Kidney capillary endothelial cell (primary cell): ENCODE measurements at regions not wholly inside any gene's neighbourhood (a gene's known extent, or its start where the extent isn't known, plus 50 kb on each side); places are given as distances from the start of the nearest gene placed in this dataset.
"Not testable (repeated sequence)": the region's sequence is repeated elsewhere in the genome, so short reads cannot be mapped to it uniquely, and the experiment has no call there.

Experiments
- DNase-seq: peaks from one replicate; pipeline ENCODE4 v3.0.0-alpha.2; 2018; ENCODE audit warnings: low spot score

DNA sequence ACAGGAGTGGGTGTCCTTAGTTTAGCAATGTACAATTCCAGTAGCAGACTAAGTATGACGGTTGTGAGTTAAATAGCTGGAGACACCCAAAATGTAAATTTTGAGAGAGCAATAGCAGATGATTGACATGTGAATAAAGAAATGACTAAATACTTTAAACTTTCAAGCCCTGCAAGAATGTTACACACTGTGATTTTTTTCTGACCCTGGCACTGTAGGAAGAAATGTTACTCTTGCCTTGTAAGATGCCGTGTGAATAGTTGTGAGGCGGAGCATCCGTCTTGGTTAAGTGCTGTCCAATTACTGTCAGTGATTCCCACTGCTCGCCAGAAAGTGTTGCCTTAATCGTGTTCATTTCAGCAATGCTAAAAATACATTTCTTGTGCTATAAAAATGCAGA lies 1248.1 kb downstream of the RAPGEF2 start:
- DNase-seq: no peak

GRCh38 chr4:160352637-160353036 lies 1249.8 kb downstream of the RAPGEF2 start:
- DNase-seq: no peak

DNA sequence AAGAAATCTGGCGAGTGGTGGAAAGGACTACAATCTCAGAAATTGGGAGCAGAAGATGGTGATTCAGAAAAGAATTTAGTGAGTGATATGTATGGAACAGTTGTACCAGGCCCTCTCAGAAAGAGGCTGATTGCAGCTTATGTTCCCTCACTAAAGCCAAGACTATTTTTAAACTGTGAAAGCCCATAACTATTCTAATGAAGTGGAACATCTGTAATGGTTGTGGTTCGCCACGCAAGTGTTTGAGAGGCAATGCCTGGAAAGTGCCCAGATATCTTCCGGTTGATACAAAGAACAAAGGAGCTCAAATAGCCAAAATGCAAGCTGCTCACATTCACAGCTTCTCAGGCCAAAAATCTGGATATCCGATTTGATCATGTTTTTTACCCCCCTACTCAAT lies 1250.7 kb downstream of the RAPGEF2 start:
- DNase-seq: no peak

DNA sequence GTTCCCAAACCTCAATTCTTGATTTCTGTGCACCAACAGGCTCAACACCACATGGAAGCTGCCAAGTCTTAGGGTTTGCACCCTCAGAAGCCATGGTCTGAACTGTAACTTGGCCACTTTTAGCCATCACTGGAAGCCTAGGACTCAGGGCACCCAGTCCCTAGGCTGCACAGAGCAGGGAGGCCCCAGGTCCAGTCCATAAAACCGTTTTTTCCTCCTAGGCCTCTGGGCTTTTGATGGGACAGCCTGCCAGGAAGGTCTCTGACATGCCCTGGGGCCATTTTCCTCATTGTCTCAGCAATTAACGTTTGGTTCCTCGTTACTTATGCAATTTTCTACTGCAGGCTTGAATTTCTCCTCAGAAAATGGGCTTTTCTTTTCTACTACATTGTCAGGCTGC lies 1259.6 kb downstream of the RAPGEF2 start:
- DNase-seq: no peak

DNA sequence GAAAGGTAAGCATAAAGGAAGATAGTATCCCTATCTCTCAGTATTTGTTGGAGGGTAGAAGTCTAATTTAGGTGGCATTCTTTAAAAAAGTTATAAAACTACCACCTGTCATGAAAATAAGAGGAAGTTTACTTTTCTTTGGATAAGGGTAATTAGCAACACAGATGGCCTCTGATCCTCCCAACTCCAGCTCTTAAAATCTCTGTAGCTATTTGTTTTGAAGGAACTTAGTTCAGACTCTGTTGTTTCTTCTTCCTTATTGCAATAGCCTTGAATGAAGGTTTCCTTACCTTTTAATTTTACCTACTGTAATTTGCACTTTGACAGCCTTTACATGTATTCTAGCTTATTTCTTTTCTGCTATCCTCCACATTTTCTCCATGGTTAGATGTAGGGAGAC lies 1261.3 kb downstream of the RAPGEF2 start:
- DNase-seq: no peak

DNA sequence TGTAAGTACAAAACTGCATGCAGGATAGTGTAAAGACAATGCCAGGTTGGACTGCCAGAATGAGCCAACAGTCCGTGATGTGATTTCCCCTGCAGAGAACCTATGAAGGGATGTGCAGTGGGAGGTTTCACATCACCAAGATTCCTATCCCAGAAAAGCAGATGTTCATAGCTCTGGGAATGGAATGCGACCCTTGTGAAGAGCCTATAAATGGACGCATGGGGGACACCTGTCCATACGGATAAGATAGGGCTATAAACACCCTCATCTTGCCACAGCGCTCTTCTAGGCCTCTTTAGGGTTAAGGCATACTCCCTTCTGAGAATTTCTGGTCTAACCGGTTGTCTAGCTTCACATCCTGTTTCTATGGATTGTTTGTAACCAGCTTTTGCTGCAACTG lies 1261.8 kb downstream of the RAPGEF2 start:
- DNase-seq: not testable (repeated sequence)

DNA sequence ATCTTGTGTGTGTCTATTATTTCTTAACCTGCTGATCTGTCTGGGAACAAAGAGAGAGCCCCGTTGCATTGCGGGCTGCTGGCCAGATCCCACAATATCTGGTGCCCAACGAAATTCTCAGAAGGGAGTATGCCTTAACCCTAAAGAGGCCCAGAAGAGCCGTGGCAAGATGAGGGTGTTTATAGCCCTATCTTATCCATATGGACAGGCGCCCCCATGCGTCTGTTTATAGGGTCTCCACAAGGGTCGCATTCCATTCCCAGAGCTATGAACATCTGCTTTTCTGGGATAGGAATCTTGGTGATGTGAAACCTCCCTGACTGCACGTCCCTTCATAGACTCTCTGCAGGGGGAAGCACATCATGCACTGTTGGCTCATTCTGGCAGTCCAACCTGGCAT lies 1262.5 kb downstream of the RAPGEF2 start:
- not testable (repeated sequence) for DNase-seq

GRCh38 chr4:160370046-160370445 lies 1267.2 kb downstream of the RAPGEF2 start:
- no peak for DNase-seq

DNA sequence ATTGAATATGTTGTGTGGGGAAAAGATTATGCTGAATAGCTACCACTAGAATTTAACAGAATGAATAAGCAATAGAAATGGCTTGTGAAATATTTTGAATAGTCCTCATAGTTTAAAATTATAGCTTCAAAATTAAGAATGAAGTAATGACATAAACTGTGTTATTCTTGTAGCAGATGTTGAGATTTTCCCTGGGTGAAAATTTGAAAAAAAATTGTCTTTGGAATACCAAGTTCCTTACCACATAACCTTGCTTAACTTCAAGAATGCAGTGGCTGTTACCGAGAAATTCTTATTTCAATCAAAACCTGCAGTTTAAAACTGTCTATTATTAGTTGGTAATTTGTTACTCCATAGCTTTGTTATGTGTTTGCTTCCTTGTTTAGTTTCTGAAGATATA lies 1268.6 kb downstream of the RAPGEF2 start:
- no peak for DNase-seq

- peak; percentile 68 for DNase-seq
These were observed 1269.5 kb downstream of the RAPGEF2 start for GRCh38 chr4:160372390-160372789.

- DNase-seq: peak; percentile 21
These were observed 1271.0 kb downstream of the RAPGEF2 start for GRCh38 chr4:160373911-160374310.

GRCh38 chr4:160375772-160376452 lies 1273.0 kb downstream of the RAPGEF2 start:
- DNase-seq: no peak

DNA sequence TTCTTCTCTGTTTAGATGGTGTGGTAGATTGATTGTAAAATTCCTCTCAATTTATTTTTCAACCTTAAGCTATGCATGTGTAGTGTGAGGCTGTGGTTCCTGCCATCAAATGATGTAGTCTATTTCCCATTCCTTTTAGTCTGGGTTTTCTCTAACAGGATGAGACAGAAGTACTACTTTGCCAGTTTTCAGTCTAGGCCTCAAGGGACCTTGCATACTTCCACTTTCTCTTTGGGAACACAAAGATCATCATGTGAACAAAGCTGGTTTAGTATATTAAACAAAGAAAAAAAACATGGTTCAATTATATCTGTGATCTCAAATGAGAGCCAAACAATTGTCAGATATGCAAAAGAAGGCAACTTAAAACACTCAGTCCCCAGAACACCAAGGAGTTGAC lies 1284.0 kb downstream of the RAPGEF2 start:
- no peak for DNase-seq

- DNase-seq: no peak
These were observed 1296.9 kb downstream of the RAPGEF2 start for GRCh38 chr4:160399826-160400225.

- DNase-seq: no peak
These were observed 1300.2 kb downstream of the RAPGEF2 start for GRCh38 chr4:160403081-160403480.

GRCh38 chr4:160406263-160406825 lies 1303.5 kb downstream of the RAPGEF2 start:
- no peak for DNase-seq

DNA sequence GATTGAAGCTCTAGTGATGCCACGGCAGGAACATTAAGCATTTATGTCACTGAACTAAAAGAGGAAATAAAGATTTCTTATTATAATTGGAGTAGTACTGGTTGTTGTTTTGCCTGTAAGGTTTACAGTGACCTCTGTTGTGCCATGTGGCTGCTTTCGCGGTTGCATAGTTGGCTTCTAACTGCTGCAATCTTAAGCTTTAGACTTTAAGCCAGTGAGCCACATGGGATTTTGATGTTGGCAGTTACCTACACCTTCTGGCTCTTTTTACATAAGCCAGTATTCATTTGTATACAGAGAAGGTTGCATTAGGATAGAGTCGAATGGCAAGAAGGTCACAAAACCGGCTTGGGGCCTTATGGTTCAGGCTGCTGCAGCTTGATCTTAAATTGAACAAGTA lies 1311.6 kb downstream of the RAPGEF2 start:
- no peak for DNase-seq

GRCh38 chr4:160423879-160424451 lies 1321.1 kb downstream of the RAPGEF2 start:
- DNase-seq: peak; percentile 46

DNA sequence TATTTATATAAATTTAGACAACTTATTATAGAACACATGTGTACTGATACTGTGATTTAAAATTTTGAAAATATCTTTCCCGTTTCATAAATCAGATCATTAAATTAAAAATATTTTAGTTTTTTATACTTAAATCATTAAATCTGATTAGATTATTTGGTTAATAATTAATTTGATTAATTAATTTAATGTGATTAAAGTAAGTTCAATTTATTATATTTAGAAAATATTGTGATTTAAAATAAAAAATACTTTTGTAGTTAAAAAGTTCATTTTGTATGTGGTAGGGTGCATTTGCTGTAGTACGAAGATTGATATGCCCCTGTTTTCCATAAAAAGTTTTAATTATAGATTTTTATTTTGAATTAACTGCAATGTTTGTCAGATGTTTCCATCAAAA lies 1323.4 kb downstream of the RAPGEF2 start:
- DNase-seq: no peak

GRCh38 chr4:160450876-160451275 lies 1348.0 kb downstream of the RAPGEF2 start:
- no peak for DNase-seq

- DNase-seq: not testable (repeated sequence)
These were observed 1379.1 kb downstream of the RAPGEF2 start for GRCh38 chr4:160481696-160482690.

GRCh38 chr4:160485071-160485687 lies 1382.3 kb downstream of the RAPGEF2 start:
- no peak for DNase-seq
